GM18868 (cell line): ENCODE measurements at regions not wholly inside any gene's neighbourhood (a gene's known extent, or its start where the extent isn't known, plus 50 kb on each side); places are given as distances from the start of the nearest gene placed in this dataset.

Source experiments
- ATAC-seq: cut with Tn5 transposase; IDR thresholded peaks from one replicate; pipeline ENCODE4 v1.9.1; 2021; ENCODE audit warnings: mild to moderate bottlenecking, moderate library complexity; ENCODE audit not compliant: unreplicated experiment

- ATAC-seq, result no peak
Measured at GRCh38 chr10:15462253-15462897, 91.3 kb upstream of the FAM171A1 start.

GRCh38 chr10:15461353-15462108, 90.4 kb upstream of the FAM171A1 start:
- ATAC-seq, result no peak

GRCh38 chr10:15460661-15461060, 89.6 kb upstream of the FAM171A1 start:
- no peak for ATAC-seq

GRCh38 chr10:15459218-15459617, 88.1 kb upstream of the FAM171A1 start:
- ATAC-seq, result no peak

GRCh38 chr10:15457382-15457781, 86.3 kb upstream of the FAM171A1 start:
- ATAC-seq, result no peak

- no peak for ATAC-seq
Measured at GRCh38 chr10:15455456-15455855, 84.4 kb upstream of the FAM171A1 start.

- no peak for ATAC-seq
Measured at GRCh38 chr10:15453926-15454325, 82.8 kb upstream of the FAM171A1 start.

- no peak for ATAC-seq
Measured at GRCh38 chr10:15453457-15453856, 82.4 kb upstream of the FAM171A1 start.

GRCh38 chr10:15452545-15452944, 81.5 kb upstream of the FAM171A1 start:
- ATAC-seq, result no peak

GRCh38 chr10:15451137-15452094, 80.3 kb upstream of the FAM171A1 start:
- no peak for ATAC-seq

- ATAC-seq, result no peak
Measured at GRCh38 chr10:15448598-15448997, 77.5 kb upstream of the FAM171A1 start.

- ATAC-seq, result no peak
Measured at GRCh38 chr10:15445006-15445390, 73.9 kb upstream of the FAM171A1 start.

GRCh38 chr10:15444105-15445005, 73.3 kb upstream of the FAM171A1 start:
- ATAC-seq, result no peak

GRCh38 chr10:15442056-15442455, 71.0 kb upstream of the FAM171A1 start:
- no peak for ATAC-seq

GRCh38 chr10:15440204-15440711, 69.2 kb upstream of the FAM171A1 start:
- no peak for ATAC-seq

GRCh38 chr10:15439341-15439842, 68.3 kb upstream of the FAM171A1 start:
- ATAC-seq, result no peak

- no peak for ATAC-seq
Measured at GRCh38 chr10:15436696-15437095, 65.6 kb upstream of the FAM171A1 start.

- peak; percentile 71 for ATAC-seq
Measured at GRCh38 chr10:15433850-15434537, 62.9 kb upstream of the FAM171A1 start.

- no peak for ATAC-seq
Measured at GRCh38 chr10:15432266-15432665, 61.2 kb upstream of the FAM171A1 start.
